Stomach (tissue), 8 donors: ENCODE measurements at regions not wholly inside any gene's neighbourhood (a gene's known extent, or its start where the extent isn't known, plus 50 kb on each side); places are given as distances from the start of the nearest gene placed in this dataset.
"Not testable (repeated sequence)": the region's sequence is repeated elsewhere in the genome, so short reads cannot be mapped to it uniquely, and the experiment has no call there.

Experiments
- DNase-seq, 2 donors: peaks; one replicate each; pipeline versions ENCODE4 v3.0.0 to v3.0.0-alpha.2; 2013 to 2019
- H3K27ac ChIP-seq, 5 donors: fragments of 200-600 bp in 4 of 5; sonication (generic) in 4 of 5; one replicate each; pipeline ENCODE4 v1.5.1; 2013 to 2019; ENCODE audit warnings: mild to moderate bottlenecking in 1 of 5, moderate library complexity in 1 of 5
- H3K27me3 ChIP-seq, 3 donors: fragments of 200-600 bp; sonication (generic); one replicate each; pipeline ENCODE4 v1.5.1; 2017 to 2019; ENCODE audit warnings: mixed run types in 1 of 3
- H3K36me3 ChIP-seq, 4 donors: fragments of 200-600 bp; sonication (generic); 1 replicate in 3 of 4; 2 replicates in 1 of 4; pipeline ENCODE4 v1.5.1; 2016 to 2019
- H3K4me1 ChIP-seq, 4 donors: fragments of 200-600 bp; sonication (generic); one replicate each; pipeline ENCODE4 v1.5.1; 2016 to 2019
- H3K4me3 ChIP-seq, 4 donors: fragments of 200-600 bp; sonication (generic) in 3 of 4; one replicate each; pipeline ENCODE4 v1.5.1; 2016 to 2019; ENCODE audit warnings: mild to moderate bottlenecking in 1 of 4
- H3K9me3 ChIP-seq, 4 donors: fragments of 200-600 bp; sonication (generic); one replicate each; pipeline ENCODE4 v1.5.1; 2016 to 2019
- EP300 ChIP-seq: sonication (generic); formaldehyde crosslinking; IDR thresholded peaks from one replicate; pipeline ENCODE4 v1.6.1; 2017; ENCODE audit warnings: antibody characterized with exemption
- POLR2A ChIP-seq, 4 donors: fragments of 450-650 bp; IDR thresholded peaks; one replicate each; pipeline ENCODE4 v1.6.1; 2016; ENCODE audit warnings: antibody characterized with exemption in 4 of 4, control low read depth in 2 of 4, mild to moderate bottlenecking in 1 of 4, moderate library complexity in 1 of 4
- POLR2AphosphoS5 ChIP-seq, 3 donors: sonication (generic); formaldehyde crosslinking; IDR thresholded peaks; one replicate each; pipeline ENCODE4 v1.6.1; 2016; ENCODE audit warnings: antibody characterized with exemption in 3 of 3
- WGBS, 5 donors: extraction: QIAGEN DNeasy Blood & Tissue Kit in 3 of 5; methylation state at CpG; one replicate each; pipeline versions ENCODE4 v1.1.5 to v1.1.7; 2013 to 2018; 5-methylcytosine and 5-hydroxymethylcytosine counted together
- intact Hi-C: fragments of 100-400 bp; cut with DNase I; formaldehyde crosslinking; loops from one replicate; pipeline ENCODE4 v1.15.1; 2023; ENCODE audit warnings: low total_unique reads
- TF ChIP-seq, protein P1 (sequence below), 7 experiments: fragments of 450-650 bp in 4 of 7; fragments of 200-600 bp in 3 of 7; sonication (generic) in 3 of 7; IDR thresholded peaks; one replicate each; pipeline ENCODE4 v1.5.1; 2016 to 2019; ENCODE audit warnings: antibody characterized with exemption in 7 of 7, control low read depth in 2 of 7, mild to moderate bottlenecking in 1 of 7
- donor health status: healthy with polysubstance abuse.
- donor health status: Bipolar disorder and iron deficiency.
- donor health status: healthy.

DNA sequence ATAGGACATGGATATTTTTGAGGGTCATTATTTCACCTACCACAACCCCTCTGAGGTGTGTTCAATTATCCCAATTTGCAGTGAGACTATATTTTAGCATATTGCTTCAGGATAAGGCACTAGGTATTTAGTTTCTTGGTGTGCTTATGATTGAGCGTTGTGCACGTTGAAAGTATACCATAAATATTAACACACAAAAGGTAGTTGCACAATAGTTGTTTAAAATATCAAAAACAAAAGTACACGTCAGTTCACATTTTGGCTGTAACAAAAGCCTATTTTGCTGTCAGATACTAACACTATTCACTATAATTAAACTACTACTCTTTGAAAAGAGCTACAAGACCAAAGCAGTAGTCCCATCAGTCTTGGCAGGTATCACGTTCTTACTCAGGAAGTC is 367.5 kb downstream of the DSC3 start:
- H3K27me3 ChIP-seq: no peaks in the 10 kb centered on the region
- 61 to 81% (median 73%) methylated on average over 4 of the region's 4 CpGs for WGBS, 5 donors
- no peak overlapping the region for H3K4me3 ChIP-seq
- no peak overlapping the region for H3K27ac ChIP-seq
- no peaks in the 10 kb centered on the region for H3K36me3 ChIP-seq
- DNase-seq: no peak
- H3K9me3 ChIP-seq: no peaks in the 10 kb centered on the region
- intact Hi-C loops: no loop called here
- H3K4me1 ChIP-seq: peaks cover 0 to 7% (median 0%) of the 10 kb centered on the region in 4 donors
- TF ChIP-seq POLR2AphosphoS5 (IDR thresholded peaks at IDR 0.05) (no peak), POLR2A (IDR thresholded peaks at IDR 0.05) (no peak), EP300 (no peak)
- TF ChIP-seq, protein P1, sequence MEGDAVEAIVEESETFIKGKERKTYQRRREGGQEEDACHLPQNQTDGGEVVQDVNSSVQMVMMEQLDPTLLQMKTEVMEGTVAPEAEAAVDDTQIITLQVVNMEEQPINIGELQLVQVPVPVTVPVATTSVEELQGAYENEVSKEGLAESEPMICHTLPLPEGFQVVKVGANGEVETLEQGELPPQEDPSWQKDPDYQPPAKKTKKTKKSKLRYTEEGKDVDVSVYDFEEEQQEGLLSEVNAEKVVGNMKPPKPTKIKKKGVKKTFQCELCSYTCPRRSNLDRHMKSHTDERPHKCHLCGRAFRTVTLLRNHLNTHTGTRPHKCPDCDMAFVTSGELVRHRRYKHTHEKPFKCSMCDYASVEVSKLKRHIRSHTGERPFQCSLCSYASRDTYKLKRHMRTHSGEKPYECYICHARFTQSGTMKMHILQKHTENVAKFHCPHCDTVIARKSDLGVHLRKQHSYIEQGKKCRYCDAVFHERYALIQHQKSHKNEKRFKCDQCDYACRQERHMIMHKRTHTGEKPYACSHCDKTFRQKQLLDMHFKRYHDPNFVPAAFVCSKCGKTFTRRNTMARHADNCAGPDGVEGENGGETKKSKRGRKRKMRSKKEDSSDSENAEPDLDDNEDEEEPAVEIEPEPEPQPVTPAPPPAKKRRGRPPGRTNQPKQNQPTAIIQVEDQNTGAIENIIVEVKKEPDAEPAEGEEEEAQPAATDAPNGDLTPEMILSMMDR (IDR thresholded peaks at IDR 0.05): no peak

DNA sequence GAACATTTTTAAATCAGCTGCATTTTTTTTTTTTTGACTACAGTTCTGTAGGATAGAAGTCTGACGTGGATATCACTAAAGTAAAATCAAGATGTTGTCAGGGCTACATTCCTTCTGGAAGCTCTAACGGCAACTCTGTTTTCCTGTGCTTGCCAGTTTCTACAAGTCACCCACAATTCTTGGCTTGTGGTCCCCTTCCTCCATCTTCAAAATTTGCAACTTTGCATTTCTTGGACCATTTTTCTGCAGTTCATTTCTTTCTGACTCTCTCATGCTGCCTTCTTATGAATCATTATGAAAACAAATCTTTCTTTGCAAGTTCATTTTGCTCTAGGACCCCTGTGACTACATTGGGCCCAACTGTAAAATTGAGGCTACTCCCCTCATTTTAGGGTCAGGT is 367.9 kb downstream of the DSC3 start:
- no peaks in the 10 kb centered on the region for H3K9me3 ChIP-seq
- H3K4me1 ChIP-seq: peaks cover 0 to 7% (median 0%) of the 10 kb centered on the region in 4 donors
- intact Hi-C loops: no loop called here
- no peak for DNase-seq
- H3K36me3 ChIP-seq: no peaks in the 10 kb centered on the region
- WGBS, 5 donors: 59 to 86% (median 72%) methylated on average over 2 of the region's 2 CpGs
- H3K27me3 ChIP-seq: no peaks in the 10 kb centered on the region
- no peak overlapping the region for H3K4me3 ChIP-seq
- no peak overlapping the region for H3K27ac ChIP-seq
- TF ChIP-seq, protein P1 (IDR thresholded peaks at IDR 0.05): no peak
- TF ChIP-seq POLR2A (IDR thresholded peaks at IDR 0.05): no peak
- TF ChIP-seq POLR2AphosphoS5 (IDR thresholded peaks at IDR 0.05): no peak
- TF ChIP-seq EP300: no peak

DNA sequence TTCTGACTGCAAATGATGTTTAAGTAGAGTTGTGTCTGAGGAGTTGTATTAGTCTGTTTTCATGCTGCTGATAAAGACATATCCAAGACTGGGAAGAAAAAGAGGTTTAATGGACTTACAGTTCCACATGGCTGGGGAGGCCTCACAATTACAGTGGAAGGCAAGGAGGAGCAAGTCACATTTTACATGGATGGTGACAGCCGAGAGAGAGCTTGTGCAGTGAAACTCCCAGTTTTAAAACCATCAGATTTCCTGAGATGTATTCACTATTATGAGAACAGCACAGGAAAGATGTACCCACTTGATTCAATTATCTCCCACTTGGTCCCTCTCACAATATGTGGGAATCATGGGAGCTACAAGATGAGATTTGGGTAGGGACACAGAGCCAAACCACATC is 370.1 kb downstream of the DSC3 start:
- 64 to 88% (median 78%) methylated on average over 1 of the region's 1 CpG for WGBS, 5 donors
- H3K36me3 ChIP-seq, H3K9me3 ChIP-seq, intact Hi-C loops, DNase-seq, H3K27me3 ChIP-seq, H3K27ac ChIP-seq, H3K4me1 ChIP-seq, H3K4me3 ChIP-seq: not testable (repeated sequence)

DNA sequence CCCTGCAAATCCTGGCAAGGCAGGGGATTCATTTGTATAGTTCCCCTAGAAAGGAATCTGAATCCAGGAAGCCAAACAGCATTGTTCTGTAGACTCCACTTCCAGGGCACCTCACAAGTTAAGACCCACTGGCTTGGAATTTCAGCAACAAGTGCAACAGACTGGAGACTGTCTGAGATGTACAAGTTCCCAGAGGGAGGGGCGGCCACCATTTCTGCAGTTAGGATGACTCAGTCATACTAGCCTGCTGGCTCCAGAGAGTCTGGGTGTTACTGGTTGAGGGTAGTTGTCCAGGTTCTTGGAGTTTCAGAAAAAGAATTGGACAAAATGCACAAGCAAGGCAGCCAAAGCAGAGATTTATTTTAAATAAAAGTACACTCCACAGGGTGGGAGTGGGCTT is 384.2 kb downstream of the DSC3 start:
- H3K27ac ChIP-seq: no peak overlapping the region
- H3K4me3 ChIP-seq: no peak overlapping the region
- intact Hi-C loops: no loop called here
- H3K36me3 ChIP-seq: no peaks in the 10 kb centered on the region
- 80 to 100% (median 97%) methylated on average over 1 of the region's 1 CpG for WGBS, 5 donors
- H3K4me1 ChIP-seq: no peaks in the 10 kb centered on the region
- TF ChIP-seq EP300: no peak
- TF ChIP-seq POLR2AphosphoS5 (IDR thresholded peaks at IDR 0.05): no peak
- TF ChIP-seq, protein P1 (IDR thresholded peaks at IDR 0.05): no peak
- TF ChIP-seq POLR2A (IDR thresholded peaks at IDR 0.05): no peak
- no peak for DNase-seq
- peaks cover 0 to 17% (median 13%) of the 10 kb centered on the region in 4 donors for H3K9me3 ChIP-seq
- no peaks in the 10 kb centered on the region for H3K27me3 ChIP-seq

DNA sequence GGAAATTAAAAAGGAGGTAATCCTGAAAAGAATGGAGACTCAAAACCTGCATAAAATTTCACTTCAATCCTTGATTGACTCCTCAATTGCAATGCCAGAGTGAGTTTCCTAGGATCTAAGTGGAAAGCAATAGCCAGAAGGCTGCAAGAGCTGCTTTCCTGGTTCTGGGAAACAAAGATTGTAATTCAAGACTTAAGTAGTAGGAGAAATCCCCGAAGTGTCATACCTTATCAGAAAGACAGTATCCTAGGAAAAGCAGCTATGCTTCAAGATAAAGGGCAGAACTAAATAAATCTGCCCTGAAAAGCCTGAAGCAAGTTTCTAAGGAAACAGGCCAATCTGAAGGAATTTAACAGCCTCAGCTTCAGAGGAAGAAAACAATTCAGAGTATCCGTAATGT is 390.2 kb downstream of the DSC3 start:
- TF ChIP-seq, protein P1 (IDR thresholded peaks at IDR 0.05): no peak
- TF ChIP-seq POLR2AphosphoS5 (IDR thresholded peaks at IDR 0.05) (no peak), POLR2A (IDR thresholded peaks at IDR 0.05) (no peak), EP300 (no peak)
- Histone ChIP-seq H3K4me3 (no peak overlapping the region), H3K4me1 (no peaks in the 10 kb centered on the region), H3K36me3 (no peaks in the 10 kb centered on the region), H3K27ac (no peak overlapping the region), H3K9me3 (no peaks in the 10 kb centered on the region), H3K27me3 (no peaks in the 10 kb centered on the region)
- intact Hi-C loops: no loop called here
- 24 to 35% (median 26%) methylated on average over 2 of the region's 2 CpGs for WGBS, 5 donors
- no peak for DNase-seq
